GM19035 (cell line): ENCODE measurements at regions not wholly inside any gene's neighbourhood (a gene's known extent, or its start where the extent isn't known, plus 50 kb on each side); places are given as distances from the start of the nearest gene placed in this dataset.
A peak's percentile ranks its signal among the peaks of the same experiment; 100 is the strongest.
"Not testable (repeated sequence)": the region's sequence is repeated elsewhere in the genome, so short reads cannot be mapped to it uniquely, and the experiment has no call there.

ENCODE experiments used
- ATAC-seq: cut with Tn5 transposase; IDR thresholded peaks from one replicate; pipeline ENCODE4 v1.9.1; 2021; ENCODE audit not compliant: unreplicated experiment

GRCh38 chr17:46460129-46460528, 52.1 kb upstream of the LRRC37A2 start:
- ATAC-seq, result not testable (repeated sequence)

GRCh38 chr17:46455069-46455468, 57.2 kb upstream of the LRRC37A2 start:
- not testable (repeated sequence) for ATAC-seq

GRCh38 chr17:46454572-46454971, 57.7 kb upstream of the LRRC37A2 start:
- ATAC-seq, result not testable (repeated sequence)

- not testable (repeated sequence) for ATAC-seq
Observed at GRCh38 chr17:46453077-46453476, 59.2 kb upstream of the LRRC37A2 start.

GRCh38 chr17:46445849-46446248, 66.4 kb upstream of the LRRC37A2 start:
- ATAC-seq, result not testable (repeated sequence)

- ATAC-seq, result not testable (repeated sequence)
Observed at GRCh38 chr17:46445411-46445810, 66.9 kb upstream of the LRRC37A2 start.

- not testable (repeated sequence) for ATAC-seq
Observed at GRCh38 chr17:46442153-46442552, 70.1 kb upstream of the LRRC37A2 start.

- not testable (repeated sequence) for ATAC-seq
Observed at GRCh38 chr17:46440665-46441064, 71.6 kb upstream of the LRRC37A2 start.

- ATAC-seq, result not testable (repeated sequence)
Observed at GRCh38 chr17:46434450-46435062, 73.0 kb upstream of the ARL17B start.

GRCh38 chr17:46430300-46430699, 68.7 kb upstream of the ARL17B start:
- not testable (repeated sequence) for ATAC-seq

- ATAC-seq, result not testable (repeated sequence)
Observed at GRCh38 chr17:46429675-46430074, 68.1 kb upstream of the ARL17B start.

- ATAC-seq, result not testable (repeated sequence)
Observed at GRCh38 chr17:46424187-46424884, 62.8 kb upstream of the ARL17B start.

GRCh38 chr17:46417907-46418306, 56.3 kb upstream of the ARL17B start:
- not testable (repeated sequence) for ATAC-seq

- not testable (repeated sequence) for ATAC-seq
Observed at GRCh38 chr17:46417261-46417660, 55.7 kb upstream of the ARL17B start.

- ATAC-seq, result not testable (repeated sequence)
Observed at GRCh38 chr17:46414559-46414958, 53.0 kb upstream of the ARL17B start.

- not testable (repeated sequence) for ATAC-seq
Observed at GRCh38 chr17:46412156-46412555, 50.6 kb upstream of the ARL17B start.

GRCh38 chr17:46411172-46411852, 49.7 kb upstream of the ARL17B start:
- ATAC-seq, result peak; percentile 53
